CD4-positive, alpha-beta T cell (primary cell): ENCODE measurements at regions not wholly inside any gene's neighbourhood (a gene's known extent, or its start where the extent isn't known, plus 50 kb on each side); places are given as distances from the start of the nearest gene placed in this dataset.

Source experiments
- ATAC-seq: fragments of 200-7000 bp; cut with Tn5 transposase; one replicate; pipeline ENCODE4 v1.10.0; 2022; ENCODE audit warnings: mild to moderate bottlenecking; ENCODE audit not compliant: poor library complexity
- CTCF ChIA-PET: fragments of 350-600 bp; sonication (Branson Sonifier 250); formaldehyde crosslinking; loops from one replicate; lab custom pipeline; 2021; ENCODE audit warnings: antibody characterized with exemption, inconsistent platforms; lab: Charles Lee
- POLR2A ChIA-PET: fragments of 350-600 bp; sonication (Branson Sonifier 250); formaldehyde crosslinking; loops from one replicate; lab custom pipeline; 2021; ENCODE audit warnings: antibody characterized with exemption, inconsistent platforms; lab: Charles Lee
- DNase-seq, 14 experiments: peaks; one replicate each; pipeline ENCODE4 v3.0.0-alpha.2; 2013 to 2020; ENCODE audit warnings: mixed read lengths in 2 of 14
- H3K27ac ChIP-seq, 2 donors: one replicate each; pipeline versions ENCODE4 v1.5.1 to v1.7.0; 2013; ENCODE audit warnings: low read length in 2 of 2, low read depth in 1 of 2, mild to moderate bottlenecking in 1 of 2
- H3K27me3 ChIP-seq, 2 experiments: 1 replicate in 1 of 2; 2 replicates in 1 of 2; pipeline versions ENCODE4 v1.6.1 to v1.7.0; 2013; ENCODE audit warnings: low read length in 2 of 2, control low read depth in 1 of 2, mild to moderate bottlenecking in 1 of 2, moderate library complexity in 1 of 2; ENCODE audit not compliant: insufficient read depth in 2 of 2, control insufficient read depth in 1 of 2
- H3K36me3 ChIP-seq: one replicate; pipeline ENCODE4 v1.6.1; 2013; ENCODE audit warnings: low read length, control low read depth; ENCODE audit not compliant: insufficient read depth
- H3K4me1 ChIP-seq: one replicate; pipeline ENCODE4 v1.6.1; 2013; ENCODE audit warnings: low read length, control low read depth; ENCODE audit not compliant: insufficient read depth
- H3K4me3 ChIP-seq: one replicate; pipeline ENCODE4 v1.5.1; 2013; ENCODE audit warnings: mild to moderate bottlenecking, low read length, moderate library complexity
- H3K9me3 ChIP-seq, 2 experiments: 1 replicate in 1 of 2; 2 replicates in 1 of 2; pipeline versions ENCODE4 v1.6.1 to v1.7.0; 2013; ENCODE audit warnings: low read length in 2 of 2, mild to moderate bottlenecking in 2 of 2, control low read depth in 1 of 2, moderate library complexity in 1 of 2; ENCODE audit not compliant: control insufficient read depth in 1 of 2, insufficient read depth in 1 of 2
- H3K27ac Mint-ChIP-seq: one replicate; pipeline ENCODE4 v1.8.0; 2020; ENCODE audit warnings: mixed read lengths
- H3K27me3 Mint-ChIP-seq: one replicate; pipeline ENCODE4 v1.8.0; 2021; ENCODE audit warnings: mixed read lengths
- H3K36me3 Mint-ChIP-seq: one replicate; pipeline ENCODE4 v1.8.0; 2021; ENCODE audit warnings: low read depth, mixed read lengths
- H3K4me1 Mint-ChIP-seq: one replicate; pipeline ENCODE4 v1.8.0; 2021; ENCODE audit warnings: low read depth, mixed read lengths
- H3K4me3 Mint-ChIP-seq: one replicate; pipeline ENCODE4 v1.8.0; 2020; ENCODE audit warnings: mild to moderate bottlenecking, mixed read lengths
- H3K9me3 Mint-ChIP-seq: one replicate; pipeline ENCODE4 v1.8.0; 2020; ENCODE audit warnings: mixed read lengths
- intact Hi-C, 2 experiments: fragments of 100-400 bp; cut with DNase I in 1 of 2; cut with micrococcal nuclease in 1 of 2; formaldehyde crosslinking; loops; one replicate each; pipeline versions ENCODE4 v1.15.1 to v1.9.0; 2023 to 2025; cut with DNase I, micrococcal nuclease
- TF ChIP-seq, protein P1 (sequence below): fragments of 200-600 bp; IDR thresholded peaks from one replicate; pipeline ENCODE4 v1.8.0; 2022; ENCODE audit warnings: antibody characterized with exemption, mild to moderate bottlenecking

DNA sequence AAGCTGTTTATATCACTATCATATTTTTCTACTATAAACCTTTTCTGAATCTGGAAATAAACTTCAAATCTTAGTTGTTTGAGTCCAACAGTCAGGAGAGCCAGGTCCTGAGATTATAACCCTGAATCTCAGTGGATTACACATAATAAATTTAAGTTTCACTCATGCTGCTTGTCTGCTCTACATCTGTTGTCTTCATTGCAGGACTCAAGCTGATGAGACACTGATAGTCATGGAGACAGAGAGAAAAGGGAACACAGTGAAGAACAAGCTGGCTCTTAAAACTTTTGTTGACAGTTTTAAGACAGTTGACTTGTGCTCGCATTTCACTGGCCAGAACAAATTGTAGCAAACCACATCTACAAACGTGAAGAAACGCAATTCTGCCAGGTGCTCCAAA, 327.0 kb upstream of the CTSO start:
- Histone ChIP-seq H3K27ac (no peak overlapping the region), H3K27me3 (no peaks in the 10 kb centered on the region), H3K4me1 (no peaks in the 10 kb centered on the region), H3K36me3 (no peaks in the 10 kb centered on the region), H3K4me3 (no peak overlapping the region), H3K9me3 (no peaks in the 10 kb centered on the region)
- H3K4me1 Mint-ChIP-seq, result no peaks in the 10 kb centered on the region
- H3K36me3 Mint-ChIP-seq, result no peaks in the 10 kb centered on the region
- ATAC-seq (no peak), DNase-seq (no peak)
- ChIA-PET POLR2A (no interaction called here), CTCF (no interaction called here)
- TF ChIP-seq, protein P1, sequence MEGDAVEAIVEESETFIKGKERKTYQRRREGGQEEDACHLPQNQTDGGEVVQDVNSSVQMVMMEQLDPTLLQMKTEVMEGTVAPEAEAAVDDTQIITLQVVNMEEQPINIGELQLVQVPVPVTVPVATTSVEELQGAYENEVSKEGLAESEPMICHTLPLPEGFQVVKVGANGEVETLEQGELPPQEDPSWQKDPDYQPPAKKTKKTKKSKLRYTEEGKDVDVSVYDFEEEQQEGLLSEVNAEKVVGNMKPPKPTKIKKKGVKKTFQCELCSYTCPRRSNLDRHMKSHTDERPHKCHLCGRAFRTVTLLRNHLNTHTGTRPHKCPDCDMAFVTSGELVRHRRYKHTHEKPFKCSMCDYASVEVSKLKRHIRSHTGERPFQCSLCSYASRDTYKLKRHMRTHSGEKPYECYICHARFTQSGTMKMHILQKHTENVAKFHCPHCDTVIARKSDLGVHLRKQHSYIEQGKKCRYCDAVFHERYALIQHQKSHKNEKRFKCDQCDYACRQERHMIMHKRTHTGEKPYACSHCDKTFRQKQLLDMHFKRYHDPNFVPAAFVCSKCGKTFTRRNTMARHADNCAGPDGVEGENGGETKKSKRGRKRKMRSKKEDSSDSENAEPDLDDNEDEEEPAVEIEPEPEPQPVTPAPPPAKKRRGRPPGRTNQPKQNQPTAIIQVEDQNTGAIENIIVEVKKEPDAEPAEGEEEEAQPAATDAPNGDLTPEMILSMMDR, result no peak
- no peaks in the 10 kb centered on the region for H3K27me3 Mint-ChIP-seq
- peaks cover 6% of the 10 kb centered on the region for H3K9me3 Mint-ChIP-seq
- H3K27ac Mint-ChIP-seq, result no peak overlapping the region
- intact Hi-C loops, result no loop called here
- no peak overlapping the region for H3K4me3 Mint-ChIP-seq

- ATAC-seq, result no peak
- ChIA-PET CTCF (no interaction called here), POLR2A (no interaction called here)
- Mint-ChIP-seq H3K4me1 (no peaks in the 10 kb centered on the region), H3K36me3 (no peaks in the 10 kb centered on the region), H3K27ac (no peak overlapping the region), H3K4me3 (no peak overlapping the region), H3K9me3 (peaks cover 2% of the 10 kb centered on the region), H3K27me3 (no peaks in the 10 kb centered on the region)
- no peaks in the 10 kb centered on the region for H3K4me1 ChIP-seq
- no peaks in the 10 kb centered on the region for H3K36me3 ChIP-seq
- no peak overlapping the region for H3K27ac ChIP-seq
- intact Hi-C loops, result no loop called here
- no peaks in the 10 kb centered on the region for H3K27me3 ChIP-seq
- TF ChIP-seq, protein P1, result no peak
- no peak for DNase-seq
- H3K9me3 ChIP-seq, result no peaks in the 10 kb centered on the region
- no peak overlapping the region for H3K4me3 ChIP-seq
These were observed 311.7 kb upstream of the CTSO start for GRCh38 chr4:156265407-156265806.

GRCh38 chr4:156261230-156261629, 307.6 kb upstream of the CTSO start:
- Mint-ChIP-seq H3K4me1 (no peaks in the 10 kb centered on the region), H3K27ac (no peak overlapping the region), H3K9me3 (peaks cover 6% of the 10 kb centered on the region), H3K36me3 (no peaks in the 10 kb centered on the region), H3K27me3 (no peaks in the 10 kb centered on the region), H3K4me3 (no peak overlapping the region)
- intact Hi-C loops, result no loop called here
- Histone ChIP-seq H3K4me3 (no peak overlapping the region), H3K27me3 (no peaks in the 10 kb centered on the region), H3K36me3 (no peaks in the 10 kb centered on the region), H3K27ac (no peak overlapping the region), H3K4me1 (no peaks in the 10 kb centered on the region), H3K9me3 (no peaks in the 10 kb centered on the region)
- TF ChIP-seq, protein P1, result no peak
- ATAC-seq, result no peak
- ChIA-PET CTCF (no interaction called here), POLR2A (no interaction called here)
- no peak for DNase-seq
